Gastroesophageal sphincter (tissue), 4 donors: ENCODE measurements at regions not wholly inside any gene's neighbourhood (a gene's known extent, or its start where the extent isn't known, plus 50 kb on each side); places are given as distances from the start of the nearest gene placed in this dataset.

Experiments used
- ATAC-seq: fragments of 150-250 bp; one replicate; pipeline ENCODE4 v1.9.1; 2016; ENCODE audit warnings: mild to moderate bottlenecking, moderate library complexity
- H3K27ac ChIP-seq, 4 donors: fragments of 200-600 bp; sonication (generic) in 3 of 4; 1 replicate in 3 of 4; 2 replicates in 1 of 4; pipeline ENCODE4 v1.5.1; 2016 to 2019
- H3K27me3 ChIP-seq: fragments of 200-600 bp; sonication (generic); one replicate; pipeline ENCODE4 v1.5.1; 2019
- H3K36me3 ChIP-seq, 2 donors: fragments of 200-600 bp; sonication (generic); one replicate each; pipeline ENCODE4 v1.5.1; 2019; ENCODE audit warnings: control low read depth in 1 of 2
- H3K4me1 ChIP-seq, 3 donors: fragments of 200-600 bp; sonication (generic); 1 replicate in 2 of 3; 2 replicates in 1 of 3; pipeline ENCODE4 v1.5.1; 2016 to 2019; ENCODE audit warnings: control low read depth in 2 of 3
- H3K4me3 ChIP-seq, 2 donors: fragments of 200-600 bp; sonication (generic); one replicate each; pipeline ENCODE4 v1.5.1; 2019; ENCODE audit warnings: mild to moderate bottlenecking in 1 of 2, moderate library complexity in 1 of 2
- H3K9me3 ChIP-seq, 3 donors: fragments of 200-600 bp; sonication (generic); one replicate each; pipeline ENCODE4 v1.5.1; 2017 to 2019; ENCODE audit warnings: control low read depth in 2 of 3
- EP300 ChIP-seq: sonication (generic); formaldehyde crosslinking; IDR thresholded peaks from one replicate; pipeline ENCODE4 v1.6.1; 2017; ENCODE audit warnings: antibody characterized with exemption, mild to moderate bottlenecking
- POLR2A ChIP-seq, 2 donors: fragments of 450-650 bp; IDR thresholded peaks; one replicate each; pipeline ENCODE4 v1.6.1; 2017; ENCODE audit warnings: antibody characterized with exemption in 2 of 2, mild to moderate bottlenecking in 2 of 2, moderate library complexity in 1 of 2
- POLR2AphosphoS5 ChIP-seq: sonication (generic); formaldehyde crosslinking; IDR thresholded peaks from one replicate; pipeline ENCODE4 v1.6.1; 2017; ENCODE audit warnings: antibody characterized with exemption
- WGBS, 2 donors: methylation state at CpG; one replicate each; pipeline ENCODE4 v1.1.5; 2018; ENCODE audit warnings: low coverage in 1 of 2; 5-methylcytosine and 5-hydroxymethylcytosine counted together
- TF ChIP-seq, protein P1 (sequence below), 4 experiments: fragments of 200-600 bp in 2 of 4; fragments of 450-650 bp in 2 of 4; sonication (generic) in 1 of 4; IDR thresholded peaks; one replicate each; pipeline ENCODE4 v1.5.1; 2017 to 2019; ENCODE audit warnings: antibody characterized with exemption in 4 of 4, mild to moderate bottlenecking in 2 of 4, moderate library complexity in 2 of 4

- H3K27me3 ChIP-seq: peaks cover 13% of the 10 kb centered on the region
- no peak for ATAC-seq
- no peaks in the 10 kb centered on the region for H3K36me3 ChIP-seq
- TF ChIP-seq, protein P1, sequence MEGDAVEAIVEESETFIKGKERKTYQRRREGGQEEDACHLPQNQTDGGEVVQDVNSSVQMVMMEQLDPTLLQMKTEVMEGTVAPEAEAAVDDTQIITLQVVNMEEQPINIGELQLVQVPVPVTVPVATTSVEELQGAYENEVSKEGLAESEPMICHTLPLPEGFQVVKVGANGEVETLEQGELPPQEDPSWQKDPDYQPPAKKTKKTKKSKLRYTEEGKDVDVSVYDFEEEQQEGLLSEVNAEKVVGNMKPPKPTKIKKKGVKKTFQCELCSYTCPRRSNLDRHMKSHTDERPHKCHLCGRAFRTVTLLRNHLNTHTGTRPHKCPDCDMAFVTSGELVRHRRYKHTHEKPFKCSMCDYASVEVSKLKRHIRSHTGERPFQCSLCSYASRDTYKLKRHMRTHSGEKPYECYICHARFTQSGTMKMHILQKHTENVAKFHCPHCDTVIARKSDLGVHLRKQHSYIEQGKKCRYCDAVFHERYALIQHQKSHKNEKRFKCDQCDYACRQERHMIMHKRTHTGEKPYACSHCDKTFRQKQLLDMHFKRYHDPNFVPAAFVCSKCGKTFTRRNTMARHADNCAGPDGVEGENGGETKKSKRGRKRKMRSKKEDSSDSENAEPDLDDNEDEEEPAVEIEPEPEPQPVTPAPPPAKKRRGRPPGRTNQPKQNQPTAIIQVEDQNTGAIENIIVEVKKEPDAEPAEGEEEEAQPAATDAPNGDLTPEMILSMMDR (IDR thresholded peaks at IDR 0.05): no peak
- TF ChIP-seq POLR2A (IDR thresholded peaks at IDR 0.05): no peak
- no peaks in the 10 kb centered on the region for H3K4me1 ChIP-seq
- no peak overlapping the region for H3K27ac ChIP-seq
- H3K4me3 ChIP-seq: no peak overlapping the region
- H3K9me3 ChIP-seq: no peaks in the 10 kb centered on the region
- WGBS, 2 donors: 38 to 69% methylated on average over 5 to 8 of the region's 8 CpGs
Measured at GRCh38 chr16:51576498-51577195, 425.6 kb upstream of the SALL1 start.

DNA sequence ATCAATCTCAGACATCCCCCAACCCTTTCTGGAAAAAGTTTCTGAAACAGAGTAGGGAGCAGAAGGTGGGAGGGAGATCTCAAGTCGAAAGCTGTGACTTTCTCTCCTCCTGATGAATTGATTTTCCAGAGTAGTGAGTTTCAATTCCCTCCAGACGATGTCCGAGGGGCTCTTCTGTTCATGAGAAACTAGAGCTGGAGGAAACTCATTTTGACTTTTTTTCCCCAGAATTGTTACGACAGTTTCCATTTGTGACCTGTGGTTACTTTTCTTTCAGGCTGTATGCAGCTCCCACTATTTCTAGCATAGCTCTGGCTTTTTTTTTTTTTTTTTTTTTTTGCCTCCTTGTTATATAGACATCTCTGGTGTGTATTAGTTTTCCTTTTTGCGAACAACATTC is 422.1 kb upstream of the SALL1 start:
- H3K4me1 ChIP-seq: no peaks in the 10 kb centered on the region
- no peaks in the 10 kb centered on the region for H3K9me3 ChIP-seq
- H3K4me3 ChIP-seq: no peak overlapping the region
- 42 to 59% methylated on average over 3 to 5 of the region's 5 CpGs for WGBS, 2 donors
- TF ChIP-seq POLR2A (IDR thresholded peaks at IDR 0.05) (no peak), POLR2AphosphoS5 (no peak), EP300 (no peak)
- TF ChIP-seq, protein P1 (IDR thresholded peaks at IDR 0.05): no peak
- ATAC-seq: no peak
- no peaks in the 10 kb centered on the region for H3K36me3 ChIP-seq
- peaks cover 13% of the 10 kb centered on the region for H3K27me3 ChIP-seq
- no peak overlapping the region for H3K27ac ChIP-seq

- no peaks in the 10 kb centered on the region for H3K4me1 ChIP-seq
- ATAC-seq: no peak
- no peak overlapping the region for H3K27ac ChIP-seq
- H3K36me3 ChIP-seq: no peaks in the 10 kb centered on the region
- no peaks in the 10 kb centered on the region for H3K9me3 ChIP-seq
- no peak overlapping the region for H3K4me3 ChIP-seq
- H3K27me3 ChIP-seq: peaks cover 2% of the 10 kb centered on the region
- whole genome bisulfite sequencing, 2 donors: 57% methylated on average over 3 to 5 of the region's 5 CpGs
- TF ChIP-seq POLR2AphosphoS5 (no peak), EP300 (no peak), POLR2A (IDR thresholded peaks at IDR 0.05) (no peak)
- TF ChIP-seq, protein P1 (IDR thresholded peaks at IDR 0.05): no peak
Measured at GRCh38 chr16:51569203-51569931, 418.3 kb upstream of the SALL1 start.

- ATAC-seq: no peak
- Histone ChIP-seq H3K4me3 (no peak overlapping the region), H3K27me3 (no peaks in the 10 kb centered on the region), H3K4me1 (no peaks in the 10 kb centered on the region), H3K9me3 (no peaks in the 10 kb centered on the region), H3K27ac (no peak overlapping the region), H3K36me3 (no peaks in the 10 kb centered on the region)
- 47 to 62% methylated on average over 1 to 3 of the region's 3 CpGs for WGBS, 2 donors
- TF ChIP-seq POLR2A (IDR thresholded peaks at IDR 0.05) (no peak), POLR2AphosphoS5 (no peak), EP300 (no peak)
- TF ChIP-seq, protein P1 (IDR thresholded peaks at IDR 0.05): no peak
Measured at GRCh38 chr16:51567911-51568310, 416.8 kb upstream of the SALL1 start.

GRCh38 chr16:51565184-51565583 is 414.1 kb upstream of the SALL1 start:
- Histone ChIP-seq H3K4me3 (no peak overlapping the region), H3K36me3 (no peaks in the 10 kb centered on the region), H3K27me3 (no peaks in the 10 kb centered on the region), H3K9me3 (no peaks in the 10 kb centered on the region), H3K4me1 (no peaks in the 10 kb centered on the region), H3K27ac (no peak overlapping the region)
- 76 to 78% methylated on average over 4 of the region's 4 CpGs for WGBS, 2 donors
- TF ChIP-seq, protein P1 (IDR thresholded peaks at IDR 0.05): no peak
- no peak for TF ChIP-seq POLR2A (IDR thresholded peaks at IDR 0.05)
- TF ChIP-seq EP300: no peak
- TF ChIP-seq POLR2AphosphoS5: no peak
- ATAC-seq: no peak
